ENCODE measurements at regions not wholly inside any gene's neighbourhood (a gene's known extent, or its start where the extent isn't known, plus 50 kb on each side); places are given as distances from the start of the nearest gene placed in this dataset.
A peak's percentile ranks its signal among the peaks of the same experiment; 100 is the strongest.
"Not testable (repeated sequence)": the region's sequence is repeated elsewhere in the genome, so short reads cannot be mapped to it uniquely, and the experiment has no call there.

DNA sequence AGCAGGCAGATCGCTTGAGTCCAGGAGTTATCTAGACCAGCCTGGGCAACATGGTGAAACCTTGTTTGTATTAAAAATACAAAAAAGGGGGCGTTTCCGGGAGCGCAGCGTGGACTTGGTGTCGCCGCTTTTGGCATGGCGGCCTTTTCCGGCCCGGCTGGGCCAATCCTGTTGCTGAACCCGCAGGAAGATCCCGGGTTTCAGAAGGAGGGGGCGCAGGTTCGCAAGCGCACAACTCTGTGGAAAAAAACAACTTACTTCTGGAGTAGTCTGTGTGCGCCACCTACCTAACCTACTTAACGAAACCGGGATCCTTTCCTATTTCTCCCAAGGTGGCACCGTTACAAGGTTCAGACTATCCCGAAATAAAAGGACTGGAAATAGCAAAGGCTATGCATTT is 198.6 kb downstream of the MSX2 start:
- no peak for DNase-seq (ENCODE audit: low spot score)
- TF ChIP-seq, protein P1, sequence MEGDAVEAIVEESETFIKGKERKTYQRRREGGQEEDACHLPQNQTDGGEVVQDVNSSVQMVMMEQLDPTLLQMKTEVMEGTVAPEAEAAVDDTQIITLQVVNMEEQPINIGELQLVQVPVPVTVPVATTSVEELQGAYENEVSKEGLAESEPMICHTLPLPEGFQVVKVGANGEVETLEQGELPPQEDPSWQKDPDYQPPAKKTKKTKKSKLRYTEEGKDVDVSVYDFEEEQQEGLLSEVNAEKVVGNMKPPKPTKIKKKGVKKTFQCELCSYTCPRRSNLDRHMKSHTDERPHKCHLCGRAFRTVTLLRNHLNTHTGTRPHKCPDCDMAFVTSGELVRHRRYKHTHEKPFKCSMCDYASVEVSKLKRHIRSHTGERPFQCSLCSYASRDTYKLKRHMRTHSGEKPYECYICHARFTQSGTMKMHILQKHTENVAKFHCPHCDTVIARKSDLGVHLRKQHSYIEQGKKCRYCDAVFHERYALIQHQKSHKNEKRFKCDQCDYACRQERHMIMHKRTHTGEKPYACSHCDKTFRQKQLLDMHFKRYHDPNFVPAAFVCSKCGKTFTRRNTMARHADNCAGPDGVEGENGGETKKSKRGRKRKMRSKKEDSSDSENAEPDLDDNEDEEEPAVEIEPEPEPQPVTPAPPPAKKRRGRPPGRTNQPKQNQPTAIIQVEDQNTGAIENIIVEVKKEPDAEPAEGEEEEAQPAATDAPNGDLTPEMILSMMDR (IDR thresholded peaks at IDR 0.05) = no peak
- Histone ChIP-seq H3K4me1 (no peaks in the 10 kb centered on the region), H3K36me3 (no peaks in the 10 kb centered on the region), H3K27ac (no peak overlapping the region), H3K27me3 (no peaks in the 10 kb centered on the region), H3K4me3 (no peak overlapping the region), H3K9me3 (no peaks in the 10 kb centered on the region)

DNA sequence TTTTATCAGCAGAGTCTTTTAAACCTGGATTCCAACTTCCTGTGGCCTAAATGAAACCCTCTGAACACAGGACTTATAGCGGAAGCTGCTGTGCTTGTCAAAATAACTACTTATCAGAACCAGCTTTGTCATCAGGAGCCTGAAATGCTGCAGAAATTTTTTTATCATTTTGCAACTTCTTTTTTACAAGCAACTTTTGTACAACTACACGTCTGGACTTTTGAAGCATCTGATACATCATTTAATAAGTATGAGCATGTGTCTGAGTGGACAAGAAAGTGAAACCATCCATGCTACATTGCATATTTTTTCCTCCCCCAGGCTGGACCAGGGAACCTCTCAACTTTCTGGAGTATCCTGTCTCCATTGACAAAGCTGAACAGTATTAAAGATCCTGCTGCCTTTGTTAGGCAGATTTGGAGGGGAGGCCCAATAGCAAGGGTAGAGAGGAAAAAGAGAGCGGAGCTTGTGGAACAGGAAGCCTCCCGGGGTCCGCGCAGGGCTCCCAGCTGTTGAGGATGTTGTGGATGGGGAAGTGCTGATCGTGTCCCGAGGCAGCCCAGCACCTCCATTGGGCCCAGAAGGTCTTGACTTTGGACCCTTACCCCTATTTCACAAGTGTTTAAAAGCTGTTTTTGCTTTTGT is 196.6 kb downstream of the MSX2 start:
- H3K27ac ChIP-seq = no peak overlapping the region
- no peaks in the 10 kb centered on the region for H3K27me3 ChIP-seq
- H3K36me3 ChIP-seq = no peaks in the 10 kb centered on the region
- H3K4me3 ChIP-seq = peak overlapping the region; percentile 12 to 25
- DNase-seq (ENCODE audit: low spot score) = no peak
- TF ChIP-seq, protein P1 (IDR thresholded peaks at IDR 0.05) = no peak
- no peaks in the 10 kb centered on the region for H3K4me1 ChIP-seq
- no peaks in the 10 kb centered on the region for H3K9me3 ChIP-seq

DNA sequence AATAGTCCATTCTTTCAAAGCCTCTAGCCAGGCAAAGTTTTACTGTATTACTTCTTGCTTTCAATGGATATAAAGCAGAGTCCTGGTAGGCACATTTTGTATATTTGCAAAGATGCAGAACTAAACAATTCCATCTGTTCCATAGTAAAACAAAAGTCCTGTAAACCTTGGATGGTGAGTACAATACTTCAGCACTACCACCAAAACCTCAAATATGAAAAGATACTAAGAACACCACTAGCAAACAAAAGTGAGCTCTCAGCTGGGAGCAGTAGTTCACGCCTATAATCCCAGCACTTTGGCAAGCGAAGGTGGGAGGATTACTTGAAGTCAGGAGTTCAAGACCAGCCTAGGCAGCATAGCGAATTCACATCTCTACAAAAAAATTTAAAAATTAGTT is 195.0 kb downstream of the MSX2 start:
- H3K27ac ChIP-seq = no peak overlapping the region
- no peaks in the 10 kb centered on the region for H3K27me3 ChIP-seq
- H3K36me3 ChIP-seq = no peaks in the 10 kb centered on the region
- TF ChIP-seq, protein P1 (IDR thresholded peaks at IDR 0.05) = no peak
- no peak for DNase-seq (ENCODE audit: low spot score)
- no peaks in the 10 kb centered on the region for H3K9me3 ChIP-seq
- no peaks in the 10 kb centered on the region for H3K4me1 ChIP-seq
- no peak overlapping the region for H3K4me3 ChIP-seq

DNA sequence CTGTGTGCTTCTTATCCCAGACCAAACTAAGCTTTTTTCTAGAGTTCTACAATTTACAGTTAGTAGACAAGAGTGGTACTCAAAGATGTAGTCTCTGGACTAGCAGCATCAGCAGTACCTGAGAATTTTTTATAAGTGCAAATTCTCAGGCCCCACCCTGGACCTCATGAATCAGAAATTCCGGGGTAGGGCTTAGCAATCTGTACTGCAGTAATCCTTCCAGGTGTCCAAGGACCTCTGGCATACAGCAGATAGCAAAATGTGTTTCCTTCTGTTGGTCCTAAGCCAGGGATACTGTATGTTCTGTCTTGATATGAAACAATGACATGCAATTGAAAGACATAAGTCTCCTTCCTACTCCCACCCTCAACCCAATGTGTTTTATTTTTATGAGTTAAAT is 194.3 kb downstream of the MSX2 start:
- H3K36me3 ChIP-seq = no peaks in the 10 kb centered on the region
- TF ChIP-seq, protein P1 (IDR thresholded peaks at IDR 0.05) = no peak
- H3K9me3 ChIP-seq = no peaks in the 10 kb centered on the region
- no peak overlapping the region for H3K27ac ChIP-seq
- no peaks in the 10 kb centered on the region for H3K4me1 ChIP-seq
- no peak overlapping the region for H3K4me3 ChIP-seq
- DNase-seq (ENCODE audit: low spot score) = no peak
- H3K27me3 ChIP-seq = no peaks in the 10 kb centered on the region

DNA sequence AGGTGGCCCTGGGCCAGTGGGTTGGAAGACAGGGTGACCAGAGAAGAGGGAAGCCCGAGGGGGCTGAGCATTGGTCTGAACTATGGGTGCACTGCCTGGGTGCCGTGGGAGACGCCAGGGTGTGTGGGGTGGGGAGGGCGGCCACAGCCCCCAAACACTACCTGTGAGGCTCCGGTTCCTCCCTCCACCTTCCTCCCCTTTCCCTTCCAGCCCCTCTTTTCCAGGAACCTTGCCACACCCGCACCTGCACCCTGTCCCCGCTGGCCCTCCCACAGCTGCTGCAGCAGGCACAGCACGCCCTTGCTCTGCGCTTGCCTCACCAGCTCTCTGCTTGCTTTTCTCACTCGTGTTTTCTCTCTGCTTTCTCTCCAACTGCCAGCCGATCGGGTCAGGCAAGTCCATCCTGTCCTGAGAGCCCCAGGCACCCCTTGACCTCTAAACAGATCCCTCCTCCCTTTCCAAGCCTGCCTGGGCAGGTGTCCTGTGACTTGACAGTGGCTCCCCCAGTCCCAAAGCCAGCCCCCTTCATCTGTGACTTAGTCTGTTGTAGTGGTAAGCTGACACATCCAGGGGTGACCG is 193.7 kb downstream of the MSX2 start:
- no peaks in the 10 kb centered on the region for H3K27me3 ChIP-seq
- TF ChIP-seq, protein P1 (IDR thresholded peaks at IDR 0.05) = no peak
- no peaks in the 10 kb centered on the region for H3K4me1 ChIP-seq
- no peaks in the 10 kb centered on the region for H3K9me3 ChIP-seq
- H3K27ac ChIP-seq = no peak overlapping the region
- DNase-seq (ENCODE audit: low spot score) = no peak
- no peaks in the 10 kb centered on the region for H3K36me3 ChIP-seq
- H3K4me3 ChIP-seq = no peak overlapping the region

DNA sequence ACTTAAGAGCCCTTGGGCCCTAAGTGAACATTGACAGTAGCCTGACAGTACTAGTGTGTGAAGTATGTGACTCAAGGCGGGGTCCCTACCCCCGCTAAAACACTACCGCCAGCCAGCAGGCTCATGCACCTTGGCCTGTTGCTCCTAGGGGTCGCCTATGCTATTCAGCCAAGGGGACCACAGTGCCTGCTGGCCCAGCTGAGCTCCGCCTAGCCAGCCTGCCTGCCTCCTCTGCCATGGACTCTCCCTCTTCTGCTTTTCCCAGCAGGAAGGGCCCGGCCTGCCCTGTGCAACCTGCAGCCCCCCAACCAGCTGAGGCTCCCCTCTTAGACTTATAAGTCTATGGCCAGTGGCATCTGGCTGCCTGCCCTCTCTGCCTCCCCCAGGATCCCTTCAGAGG is 193.1 kb downstream of the MSX2 start:
- H3K4me3 ChIP-seq, H3K27me3 ChIP-seq: not testable (repeated sequence)

DNA sequence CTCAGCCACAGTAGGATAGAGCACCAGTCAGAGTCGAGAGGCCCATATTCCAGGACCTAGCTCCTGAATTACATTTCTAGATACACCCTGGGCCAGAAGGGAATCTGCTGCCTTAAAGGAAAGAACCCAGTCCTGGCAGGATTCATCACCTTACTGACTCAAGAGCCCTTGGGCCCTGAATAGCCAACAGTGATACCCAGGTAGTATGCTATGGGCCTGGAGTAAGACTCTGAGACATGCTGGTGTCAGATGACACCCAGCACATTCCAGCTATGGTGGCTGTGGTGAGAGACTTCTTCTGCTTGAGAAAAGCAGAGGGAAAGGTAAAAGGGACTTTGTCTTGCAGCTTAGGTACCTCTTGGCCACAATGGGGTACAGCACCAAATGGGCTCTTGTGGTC is 192.5 kb downstream of the MSX2 start:
- not testable (repeated sequence) for H3K4me3 ChIP-seq; H3K27me3 ChIP-seq; H3K4me1 ChIP-seq; H3K36me3 ChIP-seq; H3K27ac ChIP-seq; DNase-seq (ENCODE audit: low spot score); H3K9me3 ChIP-seq

More for the DNA sequence above, 193.1 kb downstream of the MSX2 start:
- not testable (repeated sequence) for H3K27ac ChIP-seq; DNase-seq (ENCODE audit: low spot score); H3K9me3 ChIP-seq; H3K4me1 ChIP-seq; H3K36me3 ChIP-seq
